ENCODE measurements at regions not wholly inside any gene's neighbourhood (a gene's known extent, or its start where the extent isn't known, plus 50 kb on each side); places are given as distances from the start of the nearest gene placed in this dataset.

- Histone ChIP-seq H3K4me3 (ENCODE audit: low read depth, low read length) (no peak overlapping the region), H3K27me3 (ENCODE audit: control insufficient read depth, insufficient read depth, low read length) (peaks cover 4% of the 10 kb centered on the region), H3K27ac (ENCODE audit: insufficient read depth, low read length, poor library complexity, severe bottlenecking) (no peak overlapping the region), H3K9me3 (ENCODE audit: control insufficient read depth in 2 of 2, low read length in 2 of 2) (no peaks in the 10 kb centered on the region), H3K36me3 (ENCODE audit: control insufficient read depth, insufficient read depth, low read length) (no peaks in the 10 kb centered on the region), H3K4me1 (ENCODE audit: control insufficient read depth, insufficient read depth, low read length, poor library complexity, severe bottlenecking) (no peaks in the 10 kb centered on the region)
- H3K9me3 Mint-ChIP-seq = peaks cover 0 to 4% (median 0%) of the 10 kb centered on the region in 7 donors
- H3K27ac Mint-ChIP-seq = no peak overlapping the region
- peaks cover 17% of the 10 kb centered on the region for H3K27me3 Mint-ChIP-seq
- ATAC-seq (ENCODE audit: low read depth in 2 of 2) (no peak), DNase-seq (no peak)
- no peaks in the 10 kb centered on the region for H3K36me3 Mint-ChIP-seq
- H3K4me3 Mint-ChIP-seq = no peak overlapping the region
- H3K4me1 Mint-ChIP-seq = no peaks in the 10 kb centered on the region
Measured at GRCh38 chr11:19467904-19468303, 227.2 kb upstream of the E2F8 start.

- peaks cover 17% of the 10 kb centered on the region for H3K27me3 Mint-ChIP-seq
- Histone ChIP-seq H3K36me3 (ENCODE audit: control insufficient read depth, insufficient read depth, low read length) (no peaks in the 10 kb centered on the region), H3K27ac (ENCODE audit: insufficient read depth, low read length, poor library complexity, severe bottlenecking) (no peak overlapping the region), H3K9me3 (ENCODE audit: control insufficient read depth in 2 of 2, low read length in 2 of 2) (no peaks in the 10 kb centered on the region), H3K4me1 (ENCODE audit: control insufficient read depth, insufficient read depth, low read length, poor library complexity, severe bottlenecking) (no peaks in the 10 kb centered on the region), H3K27me3 (ENCODE audit: control insufficient read depth, insufficient read depth, low read length) (peaks cover 4% of the 10 kb centered on the region), H3K4me3 (ENCODE audit: low read depth, low read length) (no peak overlapping the region)
- no peak overlapping the region for H3K27ac Mint-ChIP-seq
- ATAC-seq (ENCODE audit: low read depth in 2 of 2) (no peak), DNase-seq (no peak)
- H3K9me3 Mint-ChIP-seq = peaks cover 0 to 4% (median 0%) of the 10 kb centered on the region in 7 donors
- H3K4me1 Mint-ChIP-seq = no peaks in the 10 kb centered on the region
- no peak overlapping the region for H3K4me3 Mint-ChIP-seq
- no peaks in the 10 kb centered on the region for H3K36me3 Mint-ChIP-seq
Measured at GRCh38 chr11:19466314-19466713, 225.6 kb upstream of the E2F8 start.

GRCh38 chr11:19463976-19464375, 223.2 kb upstream of the E2F8 start:
- Histone ChIP-seq H3K4me1 (ENCODE audit: control insufficient read depth, insufficient read depth, low read length, poor library complexity, severe bottlenecking) (no peaks in the 10 kb centered on the region), H3K9me3 (ENCODE audit: control insufficient read depth in 2 of 2, low read length in 2 of 2) (no peaks in the 10 kb centered on the region), H3K27me3 (ENCODE audit: control insufficient read depth, insufficient read depth, low read length) (peaks cover 1% of the 10 kb centered on the region), H3K36me3 (ENCODE audit: control insufficient read depth, insufficient read depth, low read length) (no peaks in the 10 kb centered on the region), H3K27ac (ENCODE audit: insufficient read depth, low read length, poor library complexity, severe bottlenecking) (no peak overlapping the region), H3K4me3 (ENCODE audit: low read depth, low read length) (no peak overlapping the region)
- Mint-ChIP-seq H3K27ac (no peak overlapping the region), H3K4me1 (no peaks in the 10 kb centered on the region), H3K9me3 (peaks cover 0 to 4% (median 0%) of the 10 kb centered on the region in 7 donors), H3K27me3 (peaks cover 18% of the 10 kb centered on the region), H3K4me3 (no peak overlapping the region), H3K36me3 (no peaks in the 10 kb centered on the region)
- ATAC-seq (ENCODE audit: low read depth in 2 of 2) = no peak
- no peak for DNase-seq

GRCh38 chr11:19460718-19461405, 220.1 kb upstream of the E2F8 start:
- no peak overlapping the region for H3K27ac ChIP-seq (ENCODE audit: insufficient read depth, low read length, poor library complexity, severe bottlenecking)
- H3K27me3 ChIP-seq (ENCODE audit: control insufficient read depth, insufficient read depth, low read length) = peaks cover 1% of the 10 kb centered on the region
- Mint-ChIP-seq H3K27ac (no peak overlapping the region), H3K36me3 (no peaks in the 10 kb centered on the region), H3K27me3 (peaks cover 23% of the 10 kb centered on the region), H3K9me3 (peaks cover 0 to 3% (median 0%) of the 10 kb centered on the region in 7 donors), H3K4me1 (no peaks in the 10 kb centered on the region), H3K4me3 (no peak overlapping the region)
- no peaks in the 10 kb centered on the region for H3K4me1 ChIP-seq (ENCODE audit: control insufficient read depth, insufficient read depth, low read length, poor library complexity, severe bottlenecking)
- H3K36me3 ChIP-seq (ENCODE audit: control insufficient read depth, insufficient read depth, low read length) = no peaks in the 10 kb centered on the region
- ATAC-seq (ENCODE audit: low read depth in 2 of 2) (no peak), DNase-seq (no peak)
- no peaks in the 10 kb centered on the region for H3K9me3 ChIP-seq (ENCODE audit: control insufficient read depth in 2 of 2, low read length in 2 of 2)
- no peak overlapping the region for H3K4me3 ChIP-seq (ENCODE audit: low read depth, low read length)

GRCh38 chr11:19459240-19459639, 218.5 kb upstream of the E2F8 start:
- Histone ChIP-seq H3K4me1 (ENCODE audit: control insufficient read depth, insufficient read depth, low read length, poor library complexity, severe bottlenecking) (no peaks in the 10 kb centered on the region), H3K27me3 (ENCODE audit: control insufficient read depth, insufficient read depth, low read length) (peaks cover 1% of the 10 kb centered on the region), H3K27ac (ENCODE audit: insufficient read depth, low read length, poor library complexity, severe bottlenecking) (no peak overlapping the region), H3K4me3 (ENCODE audit: low read depth, low read length) (no peak overlapping the region), H3K9me3 (ENCODE audit: control insufficient read depth in 2 of 2, low read length in 2 of 2) (no peaks in the 10 kb centered on the region), H3K36me3 (ENCODE audit: control insufficient read depth, insufficient read depth, low read length) (no peaks in the 10 kb centered on the region)
- Mint-ChIP-seq H3K9me3 (peaks cover 0 to 4% (median 0%) of the 10 kb centered on the region in 7 donors), H3K27me3 (peaks cover 23% of the 10 kb centered on the region), H3K4me3 (no peak overlapping the region), H3K36me3 (no peaks in the 10 kb centered on the region), H3K27ac (no peak overlapping the region), H3K4me1 (no peaks in the 10 kb centered on the region)
- ATAC-seq (ENCODE audit: low read depth in 2 of 2) (no peak), DNase-seq (no peak)

GRCh38 chr11:19458721-19459120, 218.0 kb upstream of the E2F8 start:
- peaks cover 23% of the 10 kb centered on the region for H3K27me3 Mint-ChIP-seq
- no peaks in the 10 kb centered on the region for H3K4me1 ChIP-seq (ENCODE audit: control insufficient read depth, insufficient read depth, low read length, poor library complexity, severe bottlenecking)
- peaks cover 1% of the 10 kb centered on the region for H3K27me3 ChIP-seq (ENCODE audit: control insufficient read depth, insufficient read depth, low read length)
- ATAC-seq (ENCODE audit: low read depth in 2 of 2) (no peak), DNase-seq (no peak)
- H3K9me3 ChIP-seq (ENCODE audit: control insufficient read depth in 2 of 2, low read length in 2 of 2) = no peaks in the 10 kb centered on the region
- H3K36me3 Mint-ChIP-seq = no peaks in the 10 kb centered on the region
- H3K4me1 Mint-ChIP-seq = no peaks in the 10 kb centered on the region
- H3K4me3 Mint-ChIP-seq = no peak overlapping the region
- no peak overlapping the region for H3K4me3 ChIP-seq (ENCODE audit: low read depth, low read length)
- no peak overlapping the region for H3K27ac ChIP-seq (ENCODE audit: insufficient read depth, low read length, poor library complexity, severe bottlenecking)
- no peaks in the 10 kb centered on the region for H3K36me3 ChIP-seq (ENCODE audit: control insufficient read depth, insufficient read depth, low read length)
- H3K9me3 Mint-ChIP-seq = peaks cover 0 to 4% (median 0%) of the 10 kb centered on the region in 7 donors
- no peak overlapping the region for H3K27ac Mint-ChIP-seq

- H3K9me3 Mint-ChIP-seq = peaks cover 0 to 4% (median 0%) of the 10 kb centered on the region in 7 donors
- H3K27me3 ChIP-seq (ENCODE audit: control insufficient read depth, insufficient read depth, low read length) = peaks cover 1% of the 10 kb centered on the region
- H3K4me1 ChIP-seq (ENCODE audit: control insufficient read depth, insufficient read depth, low read length, poor library complexity, severe bottlenecking) = no peaks in the 10 kb centered on the region
- DNase-seq = no peak
- no peaks in the 10 kb centered on the region for H3K9me3 ChIP-seq (ENCODE audit: control insufficient read depth in 2 of 2, low read length in 2 of 2)
- no peak overlapping the region for H3K4me3 ChIP-seq (ENCODE audit: low read depth, low read length)
- ATAC-seq (ENCODE audit: low read depth in 2 of 2) = no peak
- H3K4me3 Mint-ChIP-seq = no peak overlapping the region
- H3K36me3 Mint-ChIP-seq = no peaks in the 10 kb centered on the region
- H3K4me1 Mint-ChIP-seq = no peaks in the 10 kb centered on the region
- H3K27me3 Mint-ChIP-seq = peaks cover 19% of the 10 kb centered on the region
- H3K27ac ChIP-seq (ENCODE audit: insufficient read depth, low read length, poor library complexity, severe bottlenecking) = no peak overlapping the region
- H3K36me3 ChIP-seq (ENCODE audit: control insufficient read depth, insufficient read depth, low read length) = no peaks in the 10 kb centered on the region
- H3K27ac Mint-ChIP-seq = no peak overlapping the region
Measured at GRCh38 chr11:19458231-19458630, 217.5 kb upstream of the E2F8 start.

- DNase-seq (no peak), ATAC-seq (ENCODE audit: low read depth in 2 of 2) (no peak)
- Mint-ChIP-seq H3K4me3 (no peak overlapping the region), H3K27me3 (peaks cover 17% of the 10 kb centered on the region), H3K9me3 (peaks cover 0 to 4% (median 0%) of the 10 kb centered on the region in 7 donors), H3K36me3 (no peaks in the 10 kb centered on the region), H3K4me1 (no peaks in the 10 kb centered on the region), H3K27ac (no peak overlapping the region)
- Histone ChIP-seq H3K36me3 (ENCODE audit: control insufficient read depth, insufficient read depth, low read length) (no peaks in the 10 kb centered on the region), H3K9me3 (ENCODE audit: control insufficient read depth in 2 of 2, low read length in 2 of 2) (no peaks in the 10 kb centered on the region), H3K27me3 (ENCODE audit: control insufficient read depth, insufficient read depth, low read length) (peaks cover 1% of the 10 kb centered on the region), H3K27ac (ENCODE audit: insufficient read depth, low read length, poor library complexity, severe bottlenecking) (no peak overlapping the region), H3K4me1 (ENCODE audit: control insufficient read depth, insufficient read depth, low read length, poor library complexity, severe bottlenecking) (no peaks in the 10 kb centered on the region), H3K4me3 (ENCODE audit: low read depth, low read length) (no peak overlapping the region)
Measured at GRCh38 chr11:19455731-19456130, 215.0 kb upstream of the E2F8 start.
